GM19025 (cell line): ENCODE measurements at regions not wholly inside any gene's neighbourhood (a gene's known extent, or its start where the extent isn't known, plus 50 kb on each side); places are given as distances from the start of the nearest gene placed in this dataset.

Experiments
- ATAC-seq: cut with Tn5 transposase; IDR thresholded peaks from one replicate; pipeline ENCODE4 v1.9.1; 2021; ENCODE audit warnings: mild to moderate bottlenecking, low read depth, moderate library complexity; ENCODE audit not compliant: unreplicated experiment

GRCh38 chr13:103795892-103796478, 729.8 kb upstream of the SLC10A2 start:
- no peak for ATAC-seq

- ATAC-seq, result no peak
Observed at GRCh38 chr13:103794526-103794925, 728.3 kb upstream of the SLC10A2 start.

- no peak for ATAC-seq
Observed at GRCh38 chr13:103788061-103788652, 721.9 kb upstream of the SLC10A2 start.

DNA sequence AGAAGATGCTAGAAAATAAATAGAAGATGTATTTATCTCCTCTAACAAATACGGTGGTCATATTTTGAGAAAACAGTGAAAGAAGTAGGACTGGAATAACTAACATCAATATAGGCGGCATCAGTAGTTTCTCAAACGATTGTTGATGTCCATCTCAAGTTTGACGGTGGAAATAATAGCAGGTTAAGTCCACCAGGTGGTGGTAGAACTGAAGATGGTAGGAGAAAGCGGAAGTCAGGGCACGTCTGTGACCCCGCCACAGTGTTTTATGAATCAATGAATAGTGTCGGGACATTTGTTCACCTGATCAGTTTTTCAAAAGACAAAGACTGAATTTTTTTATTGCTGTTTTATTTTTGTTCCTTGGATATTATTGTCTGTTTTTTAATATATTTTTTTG, 706.4 kb upstream of the SLC10A2 start:
- no peak for ATAC-seq

DNA sequence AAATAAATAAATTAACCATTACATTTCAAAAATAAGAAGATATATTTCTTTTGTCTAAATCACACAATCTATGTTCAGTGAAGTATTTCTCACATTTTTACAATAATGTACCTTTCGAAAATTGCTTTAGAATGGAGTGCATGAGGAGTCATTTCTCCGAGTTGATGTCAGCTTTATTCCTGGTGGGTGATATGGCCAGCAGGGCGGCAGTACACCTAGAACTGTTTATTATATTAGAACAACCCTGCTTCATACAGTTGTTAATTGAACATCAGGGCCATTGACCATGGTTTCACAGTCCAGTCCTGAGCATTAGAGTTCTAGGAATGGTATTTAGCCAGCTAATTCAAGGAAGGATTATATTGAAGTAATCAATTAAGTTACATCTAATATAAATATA, 696.3 kb upstream of the SLC10A2 start:
- no peak for ATAC-seq

- ATAC-seq, result no peak
Observed at GRCh38 chr13:103759361-103759760, 693.1 kb upstream of the SLC10A2 start.

- no peak for ATAC-seq
Observed at GRCh38 chr13:103758222-103758621, 692.0 kb upstream of the SLC10A2 start.

DNA sequence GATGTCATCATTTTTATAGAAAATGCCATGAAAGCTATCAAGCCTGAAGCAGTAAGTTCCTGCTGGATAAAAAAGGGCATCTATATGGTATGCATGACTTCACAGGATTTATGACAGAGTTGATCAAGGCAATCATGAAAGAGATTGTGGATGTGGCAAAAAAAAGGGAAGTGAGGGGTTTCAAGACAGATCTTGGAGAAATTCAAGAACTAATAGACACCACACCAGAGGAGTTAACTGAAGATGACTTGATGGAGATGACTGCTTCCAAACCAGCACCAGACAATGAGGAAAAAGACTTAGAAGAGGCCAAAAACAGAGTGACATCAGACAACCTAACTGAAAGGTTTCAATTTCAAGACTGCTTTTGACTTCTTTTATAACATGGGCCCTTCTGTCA, 691.1 kb upstream of the SLC10A2 start:
- ATAC-seq, result no peak

DNA sequence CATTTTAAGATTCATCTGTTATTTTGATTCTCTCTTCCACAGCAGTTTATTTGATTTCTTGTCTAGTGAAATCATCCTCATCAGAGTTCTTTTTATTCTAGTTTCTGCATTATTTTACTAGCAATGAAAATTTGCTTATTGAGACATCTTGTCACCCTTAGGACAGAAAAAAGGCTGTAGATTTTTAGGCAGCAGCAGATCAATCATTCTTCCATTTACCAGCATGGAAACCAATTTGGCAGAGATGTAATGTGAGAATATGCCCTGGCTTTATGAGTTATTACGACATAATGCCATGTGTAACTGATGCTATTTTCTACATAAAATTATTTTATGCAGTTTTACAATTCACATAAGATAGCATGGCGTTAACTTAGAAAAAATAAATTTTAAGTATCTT, 688.6 kb upstream of the SLC10A2 start:
- ATAC-seq, result no peak

GRCh38 chr13:103734837-103735236, 668.6 kb upstream of the SLC10A2 start:
- no peak for ATAC-seq

DNA sequence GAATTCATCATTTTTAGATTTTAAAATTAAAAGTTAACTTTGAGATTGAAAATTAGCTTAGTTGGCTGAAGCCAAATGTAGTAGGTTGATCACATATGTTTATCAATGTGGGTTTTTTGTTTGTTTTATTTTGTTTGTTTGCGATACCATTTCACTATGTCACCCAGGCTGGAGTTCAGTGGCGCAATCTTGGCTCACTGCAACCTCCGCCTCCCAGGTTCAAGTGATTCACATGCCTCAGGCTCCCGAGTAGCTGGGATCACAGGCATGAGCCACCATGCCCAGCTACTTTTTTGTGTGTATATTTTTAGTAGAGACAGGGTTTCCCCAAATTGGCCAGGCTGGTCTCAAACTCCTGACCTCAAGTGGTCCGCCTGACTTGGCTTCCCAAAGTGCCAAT, 665.7 kb upstream of the SLC10A2 start:
- ATAC-seq, result no peak

- ATAC-seq, result no peak
Observed at GRCh38 chr13:103730407-103730806, 664.2 kb upstream of the SLC10A2 start.

DNA sequence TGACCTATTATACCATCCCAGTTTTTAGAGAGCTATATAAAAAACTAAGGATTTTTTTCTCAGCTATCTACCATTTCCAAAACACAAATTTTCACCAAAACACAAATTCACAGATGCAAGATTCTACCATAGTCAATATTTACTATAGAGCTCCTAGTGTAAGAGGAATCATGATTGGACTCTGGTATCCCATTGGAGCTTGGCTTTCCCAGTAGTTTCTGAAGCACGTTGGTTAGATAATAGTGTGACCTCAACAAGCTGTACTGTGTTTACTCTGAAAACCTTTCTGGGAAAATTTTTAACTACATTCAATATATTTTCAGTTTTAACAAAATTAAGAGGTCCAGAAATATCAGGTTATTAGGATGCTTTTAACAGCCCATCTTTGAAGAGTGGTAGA, 660.6 kb upstream of the SLC10A2 start:
- no peak for ATAC-seq

GRCh38 chr13:103716718-103717117, 650.5 kb upstream of the SLC10A2 start:
- no peak for ATAC-seq

GRCh38 chr13:103715335-103715734, 649.1 kb upstream of the SLC10A2 start:
- ATAC-seq, result no peak

GRCh38 chr13:103703246-103703645, 637.0 kb upstream of the SLC10A2 start:
- no peak for ATAC-seq

DNA sequence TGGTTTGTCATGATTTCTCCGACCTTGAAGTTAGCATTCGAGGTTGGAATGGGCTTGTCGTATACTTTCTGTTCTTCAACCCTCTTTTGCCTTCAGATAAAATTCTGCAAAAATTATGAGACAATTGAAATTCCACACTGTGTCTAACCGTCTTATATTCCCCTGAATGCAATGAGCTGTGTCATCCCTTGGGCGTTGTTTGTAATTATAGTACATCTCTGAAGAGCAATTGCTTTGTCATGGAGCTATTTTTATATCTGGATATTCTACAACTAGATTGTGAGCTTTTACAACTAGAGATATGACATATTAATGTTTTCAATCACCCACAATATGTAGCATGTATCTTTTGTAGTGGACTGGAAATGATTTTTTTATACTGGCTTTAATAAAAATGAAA, 631.8 kb upstream of the SLC10A2 start:
- ATAC-seq, result no peak

DNA sequence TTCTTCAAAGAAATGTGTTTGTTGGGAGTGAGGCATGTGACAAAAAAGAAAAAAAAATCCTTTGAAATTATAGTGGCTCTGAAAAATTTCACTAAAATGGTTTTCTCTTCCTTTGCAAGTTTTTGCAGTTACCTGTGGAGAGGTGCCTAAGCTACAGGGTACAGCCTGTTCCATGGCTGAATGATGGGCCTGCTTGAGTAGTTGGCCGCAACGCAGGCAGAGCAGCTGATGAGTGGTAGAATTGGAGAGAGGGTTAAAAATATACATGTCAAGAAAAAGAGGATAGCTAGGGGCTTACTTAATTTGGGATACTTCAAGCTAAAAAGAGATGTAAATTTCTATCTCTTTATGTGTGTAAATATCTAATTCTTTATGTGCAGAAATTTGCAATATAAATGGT, 629.1 kb upstream of the SLC10A2 start:
- no peak for ATAC-seq

DNA sequence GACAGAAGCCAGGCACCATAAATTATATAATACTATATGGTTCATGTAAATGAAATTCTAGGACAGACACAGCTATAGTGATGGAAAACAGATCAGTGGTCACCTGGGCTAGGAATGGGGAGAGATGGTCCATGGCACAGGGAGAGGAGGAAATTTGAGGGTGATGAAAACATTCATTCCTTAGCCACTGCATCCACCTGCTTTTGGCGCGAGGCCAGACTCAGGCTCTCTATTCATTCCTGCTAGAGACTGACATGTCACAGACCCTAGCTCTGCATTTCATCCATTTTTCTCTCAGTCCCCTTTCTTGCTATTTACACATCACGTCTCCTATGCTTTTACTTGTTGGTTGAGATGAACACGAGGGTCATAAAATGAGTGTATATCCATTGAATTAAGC, 628.3 kb upstream of the SLC10A2 start:
- no peak for ATAC-seq

- no peak for ATAC-seq
Observed at GRCh38 chr13:103694033-103694432, 627.8 kb upstream of the SLC10A2 start.

DNA sequence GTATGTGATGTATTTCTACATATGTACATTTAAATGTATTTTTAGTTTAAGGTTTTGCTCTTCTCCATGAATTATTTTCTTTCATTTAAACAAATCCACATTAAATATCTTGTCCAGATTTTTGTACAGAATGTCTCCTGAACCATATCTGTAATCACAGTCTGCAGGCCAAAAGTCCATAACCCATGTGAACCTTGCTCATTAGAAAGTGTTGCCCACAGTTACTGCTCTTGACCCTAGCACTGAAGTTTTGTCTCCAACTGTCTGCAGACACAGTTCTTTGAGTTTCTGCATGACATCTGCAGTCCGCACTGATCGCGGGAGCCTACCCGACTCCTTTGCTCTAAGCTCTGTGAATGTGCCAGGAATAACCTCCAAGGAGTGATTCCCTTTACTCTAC, 626.2 kb upstream of the SLC10A2 start:
- ATAC-seq, result no peak

DNA sequence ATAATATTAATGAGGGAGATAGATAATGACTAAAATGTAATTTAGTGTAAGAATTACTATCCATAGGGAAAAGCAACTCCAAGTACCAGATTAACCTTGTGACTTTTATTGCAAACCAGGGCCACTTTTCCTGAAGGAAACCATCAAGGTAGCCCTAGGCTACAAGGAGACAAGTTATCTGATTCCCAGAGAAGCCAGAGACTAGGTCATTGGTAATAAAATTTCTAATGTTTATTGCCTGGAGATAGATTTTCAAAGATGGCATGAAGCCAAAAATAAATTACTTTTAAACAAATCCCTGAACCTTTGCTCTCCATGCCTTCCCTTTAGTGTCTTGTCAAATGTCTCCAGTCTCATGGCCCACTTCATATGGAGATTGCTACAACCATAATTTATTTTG, 610.1 kb upstream of the SLC10A2 start:
- ATAC-seq, result no peak

DNA sequence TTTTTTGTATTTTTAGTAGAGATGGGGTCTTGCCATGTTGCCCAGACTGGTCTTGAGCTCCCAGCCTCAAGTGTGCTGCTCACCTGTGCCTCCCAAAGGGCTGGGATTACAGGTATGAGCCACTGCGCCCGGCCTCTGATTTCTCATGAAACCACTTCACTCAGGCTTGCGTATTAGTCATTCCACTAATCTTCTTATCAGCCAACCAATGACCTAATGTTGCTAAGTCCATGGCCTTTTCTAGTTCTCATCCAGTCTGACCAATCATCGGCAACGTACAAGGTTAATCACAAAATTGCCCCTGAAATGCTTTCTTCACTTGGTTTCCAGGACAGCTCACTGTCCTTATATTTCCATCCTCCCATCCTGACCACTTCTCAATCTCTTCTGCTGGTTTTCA, 605.3 kb upstream of the SLC10A2 start:
- ATAC-seq, result no peak
